GM21576 (cell line): ENCODE measurements at regions not wholly inside any gene's neighbourhood (a gene's known extent, or its start where the extent isn't known, plus 50 kb on each side); places are given as distances from the start of the nearest gene placed in this dataset.

Experiments used
- ATAC-seq: cut with Tn5 transposase; IDR thresholded peaks from one replicate; pipeline ENCODE4 v1.9.1; 2021; ENCODE audit warnings: mild to moderate bottlenecking, moderate library complexity; ENCODE audit not compliant: unreplicated experiment

DNA sequence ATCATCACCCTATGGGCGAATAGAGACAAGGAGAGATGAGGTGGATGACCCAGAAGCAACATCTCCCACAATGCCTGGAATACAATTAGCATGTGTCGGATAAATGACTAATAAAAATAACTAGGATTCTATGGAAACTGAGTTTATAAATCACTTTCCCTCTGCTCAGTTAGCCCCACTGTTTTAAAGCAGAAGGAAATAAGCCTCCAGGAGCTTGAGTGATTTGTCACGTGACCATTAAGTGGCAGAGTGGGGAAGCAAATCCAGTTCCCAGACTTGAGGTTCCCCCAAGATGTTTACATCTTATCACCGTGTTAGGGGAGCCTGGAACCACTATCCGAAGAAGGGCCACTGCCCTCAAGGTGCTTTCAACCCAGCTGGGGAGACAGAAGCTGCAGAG, 136.5 kb upstream of the CCND2 start:
- ATAC-seq = no peak

DNA sequence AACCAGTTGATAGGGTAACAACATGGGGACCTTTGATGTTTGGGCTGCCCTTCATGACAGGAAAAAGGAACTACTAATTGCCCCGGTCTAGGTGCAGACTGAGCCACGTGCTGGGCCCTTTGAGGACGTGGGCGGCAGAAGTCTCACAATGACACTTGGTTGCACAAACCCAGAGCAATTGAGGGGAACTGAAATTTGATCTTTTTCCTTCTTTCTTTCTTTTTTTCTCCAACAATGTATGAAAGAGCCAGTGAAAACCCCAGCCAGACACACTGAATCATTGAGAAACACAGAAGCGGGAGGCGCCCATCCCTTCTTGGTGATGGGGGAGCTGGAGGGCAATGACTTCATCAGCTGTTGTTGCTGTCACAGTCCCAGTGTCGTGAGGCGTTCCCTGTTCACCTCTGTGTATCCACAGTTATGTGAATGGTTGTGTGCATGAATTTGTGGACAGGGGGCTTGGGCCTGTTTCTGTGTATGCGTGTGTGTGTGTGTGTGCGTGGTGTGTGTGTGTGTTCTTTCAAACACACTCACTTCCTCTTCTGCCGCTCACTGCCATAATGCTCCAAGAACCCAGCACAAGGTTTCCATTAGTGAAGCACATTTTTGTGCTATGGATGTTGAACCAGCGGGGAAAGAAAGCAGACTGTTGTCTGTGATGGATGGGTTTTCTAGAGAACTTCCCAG, 137.5 kb upstream of the CCND2 start:
- ATAC-seq = peak; percentile 78

DNA sequence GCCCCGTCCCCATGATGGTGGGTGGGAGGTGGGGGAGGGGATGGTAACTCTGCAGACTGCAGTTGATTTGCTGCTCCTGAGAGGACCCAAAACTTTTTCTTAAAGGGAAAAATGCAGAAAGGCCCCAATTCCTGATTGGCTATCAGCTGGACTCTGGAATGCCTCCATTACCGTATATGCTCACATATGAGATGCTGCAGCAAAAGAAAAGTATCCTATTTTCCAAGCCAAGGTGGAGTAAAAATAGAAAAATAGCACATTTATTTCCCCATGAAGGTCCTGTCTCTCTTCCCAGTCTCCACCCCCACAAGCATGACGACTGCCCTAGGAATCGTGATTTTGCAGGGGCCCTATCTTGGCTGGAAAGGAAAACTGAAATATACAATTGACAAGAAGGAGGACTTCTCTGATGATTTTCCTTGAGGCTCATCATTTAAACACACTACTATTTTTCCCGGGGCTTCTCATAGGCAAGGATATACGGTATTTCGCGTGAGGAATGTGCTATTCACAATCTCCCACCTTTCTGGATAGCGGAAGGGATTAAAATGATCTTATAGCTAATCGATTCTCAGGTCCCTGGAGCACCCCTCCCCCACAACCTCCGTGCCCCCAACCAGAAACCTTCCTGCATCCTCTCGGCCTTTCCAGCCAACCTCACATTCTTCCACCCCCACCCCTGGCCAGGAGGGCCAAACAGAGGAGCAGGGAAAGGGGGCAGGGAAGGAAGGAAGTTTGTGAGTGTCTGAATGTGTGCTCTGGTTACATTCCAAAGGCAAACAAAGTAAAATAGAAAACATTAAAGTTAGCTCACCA, 138.9 kb upstream of the CCND2 start:
- no peak for ATAC-seq

DNA sequence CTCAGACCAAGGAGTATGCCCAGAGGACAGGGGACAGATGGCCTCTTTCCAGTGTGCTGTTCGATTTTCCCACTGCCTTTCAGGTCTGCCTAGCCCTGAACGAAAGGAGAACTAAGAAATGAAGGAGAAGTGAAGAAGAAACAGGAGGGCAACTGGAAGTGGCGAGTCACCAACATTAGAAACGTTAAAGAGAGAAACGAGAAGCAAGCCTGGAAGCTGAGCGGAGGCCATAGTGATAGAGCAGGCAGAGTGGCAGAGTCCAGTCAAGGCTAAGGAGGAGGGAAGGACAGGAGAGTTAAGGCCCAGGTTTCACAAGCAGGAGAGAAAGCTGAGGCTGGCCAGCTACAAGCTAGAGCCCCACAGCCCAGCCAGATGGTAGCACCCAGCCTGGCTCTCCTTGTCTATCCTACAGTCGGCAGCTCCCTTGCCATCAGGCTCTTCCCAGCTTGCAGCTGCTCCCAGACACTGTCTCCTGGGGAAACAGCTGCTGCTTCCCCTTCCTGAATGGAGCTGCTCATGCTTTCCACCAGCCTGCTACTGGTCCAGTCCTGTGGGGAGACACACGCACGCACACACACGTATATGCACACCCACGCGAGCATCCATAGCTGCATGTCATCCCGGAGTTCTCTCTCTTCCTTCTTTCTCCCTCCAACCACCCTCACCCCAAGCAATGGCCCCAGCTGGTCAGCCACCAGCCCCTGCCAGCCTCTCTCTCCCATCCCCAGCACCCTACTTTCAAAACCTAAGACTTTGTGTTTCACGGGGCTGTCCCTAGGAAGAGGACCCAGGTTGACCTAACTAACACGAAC, 139.7 kb upstream of the CCND2 start:
- ATAC-seq = no peak

DNA sequence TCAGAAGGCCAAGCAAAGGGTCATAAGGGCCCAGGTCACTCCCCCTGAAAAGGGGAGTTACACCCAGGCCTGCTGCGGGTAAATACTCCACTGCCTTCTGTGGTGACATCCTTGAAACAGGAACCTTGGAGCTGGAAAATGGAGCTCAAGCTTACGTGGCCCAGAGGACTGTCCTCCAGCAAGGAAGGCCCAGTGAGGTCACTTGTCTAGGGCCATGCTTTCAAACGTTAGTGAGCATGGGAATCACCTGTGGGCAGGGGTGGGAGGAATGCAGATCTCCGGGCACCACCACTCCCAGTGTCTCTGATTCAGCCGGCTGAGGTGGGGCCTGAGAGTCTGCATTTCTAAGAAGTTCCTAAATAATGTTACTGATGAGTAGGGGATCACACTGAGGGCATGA, 140.5 kb upstream of the CCND2 start:
- ATAC-seq = no peak

DNA sequence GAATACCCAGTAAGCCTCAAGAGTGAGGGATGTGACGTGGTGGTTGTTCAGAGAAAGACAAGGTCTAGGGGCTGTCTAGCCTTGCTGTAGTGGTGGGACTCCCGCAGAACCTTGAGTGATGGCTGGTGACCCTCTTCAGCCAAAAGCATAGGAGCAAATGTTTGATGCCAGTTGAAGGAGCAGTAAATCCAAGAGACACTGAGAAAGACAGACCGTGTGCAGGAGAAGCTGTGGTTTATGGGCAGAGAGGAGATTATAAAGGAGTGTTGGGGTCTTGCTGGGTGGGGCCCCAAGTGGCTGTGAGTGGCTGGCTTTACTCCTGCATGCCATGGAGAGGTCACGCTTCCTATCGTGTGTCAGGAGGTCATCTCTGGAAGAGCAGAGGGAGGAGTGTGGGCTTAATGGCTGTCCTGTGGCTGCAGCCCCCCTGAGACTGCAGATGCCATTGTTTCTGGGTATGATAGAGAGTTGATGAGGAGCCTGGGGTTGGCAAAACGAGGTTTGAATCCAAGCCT, 152.0 kb upstream of the CCND2 start:
- ATAC-seq = no peak

DNA sequence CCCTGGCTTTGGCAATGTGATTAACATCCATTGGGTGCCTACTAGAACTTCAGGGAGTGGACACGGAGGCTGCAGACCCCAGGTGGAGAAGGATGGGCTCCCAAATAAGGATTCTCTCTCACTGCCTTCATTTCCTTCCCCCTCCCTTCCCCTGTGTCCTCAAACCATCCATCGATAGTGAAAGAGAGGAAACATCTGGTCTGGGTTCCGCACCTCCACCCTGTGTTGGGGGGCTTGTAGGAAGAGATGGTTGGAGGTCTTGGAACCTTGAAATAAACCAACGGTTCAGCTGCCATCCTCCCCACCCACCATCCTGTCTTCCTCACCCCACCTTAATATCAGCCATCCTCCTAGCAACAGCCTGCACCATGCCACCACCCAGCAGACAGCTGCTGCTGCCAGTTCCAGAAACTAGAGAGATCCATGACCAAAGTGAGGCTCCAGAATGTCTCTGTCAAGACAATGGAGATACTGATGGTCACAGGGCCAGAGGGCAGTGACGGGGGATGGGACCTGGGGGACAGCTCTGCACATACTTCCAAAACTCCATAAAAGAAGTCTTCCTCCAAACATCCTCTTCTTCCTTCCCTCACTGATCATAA, 153.1 kb upstream of the CCND2 start:
- no peak for ATAC-seq

DNA sequence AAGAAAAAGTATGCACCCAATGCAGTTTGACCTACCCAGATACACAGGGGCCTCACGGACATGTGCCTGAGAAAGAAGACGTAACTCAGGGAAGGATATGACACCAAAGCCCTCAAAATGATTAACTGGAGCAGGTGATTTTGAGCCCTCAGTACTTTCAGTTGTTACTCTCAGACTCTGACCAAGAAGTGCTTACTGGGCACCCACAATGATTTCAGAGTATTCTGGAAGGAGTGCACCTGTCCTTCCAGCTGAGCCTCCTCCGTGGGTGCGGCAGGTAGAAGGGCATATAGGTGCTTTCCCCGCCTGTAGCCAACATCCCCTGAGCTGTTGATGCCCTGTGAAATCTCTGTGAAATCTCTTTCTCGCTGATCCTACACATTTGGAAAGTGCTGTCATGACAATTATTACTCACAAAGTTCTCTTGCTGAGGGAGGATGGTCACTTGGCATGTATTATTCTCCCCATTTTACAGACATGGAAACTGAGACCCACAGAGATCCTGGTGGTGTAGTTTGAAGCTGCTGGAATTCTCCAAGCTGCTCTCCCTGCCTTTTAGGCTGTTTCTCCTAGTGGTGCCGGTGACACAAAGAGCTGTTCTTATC, 154.3 kb upstream of the CCND2 start:
- peak; percentile 72 for ATAC-seq

DNA sequence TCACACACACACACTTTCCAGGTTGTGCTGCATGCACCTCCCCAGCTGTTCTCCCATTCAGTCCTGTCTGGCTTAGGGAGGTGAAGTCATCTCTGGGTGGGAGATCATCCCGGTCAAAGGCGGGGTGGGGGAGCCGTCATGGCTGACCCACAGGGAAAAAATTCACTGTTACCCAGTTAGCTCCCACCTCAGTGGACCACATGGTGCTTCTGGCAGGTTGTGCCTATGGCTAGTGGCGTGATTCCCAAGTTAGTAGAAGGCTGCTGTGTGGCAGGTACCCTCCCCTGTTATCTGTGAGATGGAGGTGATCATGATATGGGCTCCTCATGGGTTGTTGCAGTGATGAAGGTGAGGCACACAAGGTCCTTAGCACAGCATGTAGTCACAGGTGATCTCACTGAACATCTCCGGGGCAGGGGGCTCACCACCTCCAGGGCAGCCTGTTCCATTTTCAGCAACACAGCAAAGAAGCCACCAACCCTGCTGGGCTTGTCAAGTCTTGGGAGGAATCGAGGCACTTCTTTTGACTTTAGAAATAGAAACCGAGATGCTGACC, 154.9 kb upstream of the CCND2 start:
- peak; percentile 4 for ATAC-seq

DNA sequence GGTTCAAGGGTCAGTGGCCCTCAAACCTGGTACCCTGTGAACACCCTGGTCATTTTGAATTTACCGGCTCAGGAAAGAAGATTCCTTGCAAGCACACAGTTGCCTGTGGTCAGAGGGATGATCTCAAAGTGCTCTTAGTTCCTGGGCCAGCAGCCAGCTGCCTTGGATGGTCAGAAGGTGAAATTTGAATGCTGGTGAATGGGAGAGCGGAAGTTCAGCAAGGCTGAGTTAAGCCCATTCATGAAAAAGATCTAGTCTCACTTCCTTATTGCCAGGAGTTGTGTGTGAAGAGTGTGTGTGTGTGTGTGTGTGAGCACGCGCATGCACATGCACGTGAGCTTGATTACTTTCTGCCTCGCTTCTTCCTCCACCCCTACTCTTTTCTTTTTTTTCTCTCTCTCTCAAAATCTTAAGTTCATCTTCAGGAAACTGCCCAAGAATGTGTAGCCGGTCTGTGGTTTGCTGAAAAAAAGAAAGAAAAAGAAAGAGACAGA, 155.5 kb upstream of the CCND2 start:
- peak; percentile 43 for ATAC-seq

DNA sequence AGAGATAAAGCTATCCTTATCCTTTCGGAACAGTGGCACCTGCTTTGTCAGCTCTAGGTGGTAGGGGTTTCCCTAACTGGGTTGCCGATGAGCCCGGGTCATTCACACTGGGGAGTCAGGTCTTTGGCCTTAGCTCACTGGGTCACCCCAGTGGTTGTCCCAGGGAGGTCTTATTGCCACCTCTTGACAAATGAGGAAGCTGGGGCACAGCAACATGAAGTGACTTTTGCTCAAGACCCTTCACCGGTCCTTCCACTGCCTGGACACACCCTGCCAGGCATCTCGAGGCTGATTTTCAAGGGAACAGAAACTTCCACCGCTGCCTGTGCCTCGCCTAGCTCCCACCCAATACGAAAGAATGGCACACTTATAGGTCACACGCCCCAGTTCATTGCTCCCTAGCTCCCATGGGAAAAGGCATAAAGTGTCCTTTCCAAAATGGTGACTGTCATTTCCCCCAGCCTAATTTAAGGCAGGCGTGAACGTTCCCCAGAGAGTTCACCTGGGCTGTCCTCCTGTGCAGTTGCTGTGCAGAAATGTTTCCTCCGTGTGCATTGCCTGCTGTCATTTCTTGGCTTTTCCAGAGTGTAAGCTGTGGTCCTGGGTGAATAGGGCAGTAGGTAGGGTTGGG, 156.1 kb upstream of the CCND2 start:
- no peak for ATAC-seq

DNA sequence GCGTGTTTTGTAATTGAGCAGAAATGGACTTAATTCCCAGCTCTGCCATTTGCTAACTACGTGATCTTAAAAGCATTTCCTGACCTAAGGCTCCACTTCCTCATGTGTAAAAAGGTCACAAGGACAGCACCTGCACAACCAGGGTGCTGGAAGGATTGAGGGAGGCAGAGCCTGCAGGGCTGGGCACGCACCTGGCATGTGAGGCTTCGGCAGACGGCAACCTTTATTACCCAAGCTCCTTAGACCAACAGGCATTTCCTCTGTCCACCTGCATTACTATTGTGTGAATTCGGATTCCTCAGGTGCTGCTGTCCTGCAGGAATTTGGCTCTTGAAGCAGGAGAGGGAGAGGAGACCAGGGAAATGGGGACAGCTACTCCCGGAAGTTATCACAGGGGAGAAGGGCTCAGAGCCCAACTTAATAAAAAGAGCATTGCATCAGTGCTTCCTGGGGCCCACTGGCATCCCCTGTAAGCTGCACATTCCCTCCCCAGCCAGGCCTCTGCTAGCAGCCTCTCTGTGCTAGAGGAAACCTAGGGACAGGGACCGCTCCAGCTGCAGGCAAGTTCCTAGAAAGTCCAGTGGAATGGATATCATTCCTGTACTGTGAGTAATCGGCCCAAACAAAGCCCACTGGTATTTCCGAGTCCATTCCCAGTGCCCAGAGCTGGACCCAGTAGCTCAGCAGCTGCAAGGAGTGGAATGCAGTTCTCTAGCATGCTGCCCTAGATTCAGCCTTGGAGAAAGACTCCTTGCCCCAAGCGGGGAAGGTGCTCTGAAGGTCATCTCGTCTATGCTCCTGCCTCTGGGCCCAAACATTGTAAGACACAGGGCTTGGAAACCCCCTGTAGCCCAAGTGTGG, 157.1 kb upstream of the CCND2 start:
- ATAC-seq = no peak

DNA sequence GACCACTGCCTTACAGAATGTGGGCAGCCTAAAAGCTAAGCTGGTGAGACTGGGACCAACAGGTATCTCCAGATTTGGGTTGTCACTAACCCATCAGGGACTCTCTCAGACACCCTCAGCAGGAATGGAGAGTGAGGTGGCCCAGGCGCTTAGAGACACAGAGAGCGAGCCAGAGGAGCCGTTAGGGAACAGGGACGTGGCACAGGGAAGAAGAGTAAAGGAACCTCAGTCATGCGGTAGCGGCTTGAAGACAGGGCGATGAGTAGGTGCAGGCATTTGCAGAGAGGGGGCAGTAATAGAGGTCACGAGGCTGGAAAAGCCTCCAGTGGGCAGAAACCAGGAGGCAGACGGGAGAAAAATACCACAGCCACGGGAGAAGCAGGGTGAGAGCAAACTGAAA, 158.0 kb upstream of the CCND2 start:
- no peak for ATAC-seq

DNA sequence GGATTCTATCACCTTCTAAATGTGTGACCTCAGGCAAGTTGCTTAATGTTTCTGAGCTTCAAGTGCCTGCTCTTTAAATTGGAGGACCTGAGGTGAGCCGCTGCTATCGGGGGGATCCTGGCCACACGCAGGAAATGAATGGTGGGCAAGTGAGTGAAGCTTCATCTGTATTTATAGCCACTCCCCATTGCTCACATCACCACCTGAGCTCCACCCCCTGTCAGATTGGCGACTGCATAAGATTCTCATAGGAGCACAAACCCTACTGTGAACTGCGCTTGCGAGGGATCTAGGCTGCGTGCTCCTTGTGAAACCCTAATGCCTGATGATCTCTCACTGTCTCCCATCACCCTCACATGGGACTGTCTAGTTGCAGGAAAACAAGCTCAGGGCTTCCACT, 158.6 kb upstream of the CCND2 start:
- ATAC-seq = no peak

DNA sequence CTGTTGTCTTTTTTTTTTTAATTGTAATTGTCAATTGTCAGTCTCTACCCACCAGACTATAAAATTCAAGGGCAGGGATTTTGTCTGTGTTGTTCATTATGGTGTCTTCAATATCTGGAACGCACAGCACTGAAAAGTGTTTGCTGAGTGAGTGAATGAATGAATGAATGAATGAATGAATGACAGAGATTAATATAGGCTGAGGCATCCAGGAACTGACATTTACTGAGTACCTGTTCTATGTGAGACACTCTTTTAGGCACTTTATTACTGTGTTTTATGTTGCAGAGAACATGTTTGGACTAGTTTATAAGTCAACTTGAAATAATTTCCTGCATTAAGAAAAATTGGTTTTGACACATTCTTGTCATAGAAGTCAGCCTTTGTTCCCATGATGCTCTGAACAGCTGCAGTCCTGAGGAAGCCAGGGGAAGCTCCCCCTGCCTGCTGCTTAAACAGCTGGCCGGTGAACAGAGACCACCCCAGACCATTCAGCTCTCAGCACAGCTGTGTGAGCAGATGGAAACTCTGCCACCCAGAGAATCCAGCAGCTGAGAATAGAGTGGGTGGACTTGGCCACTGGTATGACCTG, 160.7 kb upstream of the CCND2 start:
- ATAC-seq = no peak

DNA sequence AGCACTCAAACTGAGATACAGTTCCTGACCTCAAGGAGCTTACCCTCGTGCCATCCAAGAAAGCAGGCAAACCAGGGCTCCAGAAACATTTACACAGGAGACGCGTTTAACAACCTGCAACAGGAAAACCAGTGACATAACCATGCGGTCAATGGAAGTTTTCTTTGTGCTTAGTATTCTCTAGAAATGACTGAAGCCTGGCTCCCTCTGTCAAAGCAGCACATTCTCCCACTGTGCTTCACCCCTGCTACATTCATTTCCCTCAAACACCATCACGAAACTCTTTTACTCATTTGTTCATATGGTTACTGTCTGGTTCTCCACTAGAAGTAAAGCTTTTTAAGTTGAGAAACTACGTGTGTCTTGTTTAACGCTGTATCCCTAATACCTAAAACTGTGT, 161.3 kb upstream of the CCND2 start:
- no peak for ATAC-seq

DNA sequence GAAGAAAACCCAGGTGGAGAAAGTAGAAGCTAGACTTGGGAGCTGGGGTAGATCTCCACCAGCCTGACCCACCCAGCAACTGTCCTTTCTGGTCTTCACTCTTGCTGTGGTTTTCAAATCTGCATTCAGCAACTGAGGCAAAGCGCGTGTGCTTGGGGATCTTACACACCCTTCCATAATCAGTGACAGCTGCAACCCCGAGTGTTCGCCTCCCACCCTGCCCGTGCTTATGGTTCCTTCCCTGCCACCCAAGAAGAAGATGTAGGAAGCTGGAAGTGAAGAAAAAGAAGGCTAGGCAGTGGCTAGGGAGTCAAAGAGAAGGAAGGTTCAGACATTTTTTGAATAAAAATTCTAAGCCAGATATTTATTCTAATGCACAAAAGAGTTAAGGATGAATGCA, 162.6 kb upstream of the CCND2 start:
- no peak for ATAC-seq

DNA sequence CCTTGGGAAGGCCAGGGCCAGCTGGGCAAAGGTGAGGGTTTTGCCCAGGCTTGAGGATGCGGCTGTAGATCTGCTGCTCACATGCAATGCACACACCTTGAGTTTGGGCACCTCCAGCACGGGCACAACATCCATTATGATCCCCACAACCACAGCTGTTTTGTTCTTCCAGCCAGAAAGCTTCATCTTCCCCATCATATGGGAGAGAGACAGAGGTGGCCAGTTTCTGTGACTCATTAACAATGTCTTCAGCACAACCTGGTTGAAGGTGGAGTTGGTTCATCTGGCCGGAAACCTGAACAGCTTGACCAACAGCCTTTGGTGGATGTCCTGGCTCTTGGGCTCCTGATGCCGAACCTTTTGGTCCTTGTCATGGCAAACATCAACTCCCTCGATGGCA, 163.7 kb upstream of the CCND2 start:
- no peak for ATAC-seq
